ENCODE measurements at regions not wholly inside any gene's neighbourhood (a gene's known extent, or its start where the extent isn't known, plus 50 kb on each side); places are given as distances from the start of the nearest gene placed in this dataset.

DNA sequence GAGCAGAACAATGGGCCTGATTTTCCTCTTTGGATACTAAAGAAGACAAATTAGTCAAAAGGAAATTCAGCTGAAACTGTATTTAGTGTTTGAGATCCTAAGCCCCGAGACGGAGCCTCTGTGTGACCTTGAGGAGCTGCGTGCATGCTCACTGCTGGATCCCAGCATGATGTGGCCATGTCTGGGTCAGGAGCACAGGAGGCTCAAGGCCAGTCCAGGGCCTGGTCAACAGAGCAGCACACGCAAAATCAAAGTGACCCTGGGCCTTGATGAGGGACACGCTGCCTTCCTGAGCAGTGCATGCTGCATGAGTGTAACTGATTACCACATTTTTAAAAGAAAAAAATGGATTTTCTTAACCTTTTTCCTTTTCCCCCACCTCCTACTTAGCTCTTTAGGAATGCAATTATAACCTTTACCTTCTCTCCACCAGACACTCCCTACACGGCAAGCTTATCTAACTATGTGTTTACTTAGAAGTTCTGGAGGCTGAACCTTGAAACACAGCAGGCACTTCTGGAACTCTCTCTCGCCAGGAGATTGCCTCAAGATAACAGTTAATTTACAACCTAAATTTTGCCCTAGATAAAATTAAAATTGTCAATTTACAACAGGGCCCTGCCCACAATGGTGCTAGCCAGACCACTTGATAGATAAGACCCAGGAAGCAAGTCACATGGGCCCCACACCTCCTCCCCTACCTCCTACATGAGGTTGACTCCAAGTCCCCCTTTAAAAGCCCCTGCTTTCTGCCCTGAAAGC lies 144.6 kb downstream of the LRIG2 start:
- peaks cover 33% of the 10 kb centered on the region for H3K4me1 ChIP-seq (ENCODE audit: insufficient read depth, low read length)
- no peaks in the 10 kb centered on the region for H3K79me2 ChIP-seq (ENCODE audit: insufficient read depth, low read length)
- no TSS peak for BruUV-seq (replicated peaks)
- intact Hi-C loops (cut with micrococcal nuclease; ENCODE audit: unreplicated experiment): loop anchor here (5.0 to 10.0 kb wide), 2 partner anchors 70 to 237 kb away; no protein-coding TSS in a partner anchor
- no peak overlapping the region for H2AFZ ChIP-seq (ENCODE audit: low read length)
- CTCF ChIA-PET (ENCODE audit: low intra/inter-chr PET ratio, low total read pairs): no interaction called here
- H3K27me3 ChIP-seq (ENCODE audit: control insufficient read depth in 1 of 2, insufficient read depth in 2 of 2, low read length in 2 of 2): no peaks in the 10 kb centered on the region; a peak in 1 of 5 replicates
- H3K9me3 ChIP-seq (ENCODE audit: low read length): no peaks in the 10 kb centered on the region
- H3K4me3 ChIP-seq (replicated peaks in 1 of 3; ENCODE audit: insufficient read depth in 1 of 3, low read depth in 2 of 3, low read length in 3 of 3): peak overlapping the region in 1 of 3 experiments; percentile 27; a peak in 1 of 6 replicates
- FAIRE-seq: peak; percentile 54
- no peak overlapping the region for H3K27ac ChIP-seq (ENCODE audit: extremely low read length, insufficient read depth, low read length)
- no peaks in the 10 kb centered on the region for H3K36me3 ChIP-seq (replicated peaks in 1 of 2; ENCODE audit: control insufficient read depth in 1 of 2, insufficient read depth in 2 of 2, low read length in 2 of 2)
- no peaks in the 10 kb centered on the region for H4K20me1 ChIP-seq (ENCODE audit: insufficient read depth, low read length)
- DNase-seq (ENCODE audit: low spot score): peak; percentile 35
- in situ Hi-C loops (cut with HindIII; ENCODE audit: extremely low pct_ligation_motif_present, low pct_unique_long_range_greater_than_20kb): no loop called here
- peak; percentile 93 for ATAC-seq
- peak overlapping the region; percentile 58 for H3K4me2 ChIP-seq (ENCODE audit: low read depth, low read length)
- no peak overlapping the region for H3K9ac ChIP-seq (ENCODE audit: insufficient read depth, low read depth, low read length)
- POLR2A ChIA-PET: interaction anchor here (0.9 kb wide), 1 partner anchor 172 kb away, joined by 3 read pairs; the partner anchor contains the start of gene MAGI3
- 0% methylated on average over 7 of the region's 7 CpGs for WGBS (ENCODE audit: low lambda C conversion rate)
- TF ChIP-seq ERF (CRISPR knock-in tag; IDR thresholded peaks at IDR 0.05) (peak; percentile 44; the same call in 1 of the 2 replicates), NONO (IDR thresholded peaks at IDR 0.05) (no peak), NONO (CRISPR knock-in tag; conservative IDR thresholded peaks at IDR 0.05) (no peak), HMG20A (CRISPR knock-in tag; IDR thresholded peaks at IDR 0.05; ENCODE audit: borderline replicate concordance) (peak; percentile 80), KDM2A (CRISPR knock-in tag; IDR thresholded peaks at IDR 0.05; ENCODE audit: borderline replicate concordance, low read depth) (peak; percentile 45; the same call in 1 of the 2 replicates), RXRA (CRISPR knock-in tag; IDR thresholded peaks at IDR 0.05) (0 out of 2 replicates have a peak, but pooled peaks have one; percentile 50), HNF4G (IDR thresholded peaks at IDR 0.05; ENCODE audit: borderline replicate concordance, low read depth, low read length) (0 out of 2 replicates have a peak, but pooled peaks have one; percentile 39), HNF4G (CRISPR knock-in tag; IDR thresholded peaks at IDR 0.05; ENCODE audit: borderline replicate concordance, low read depth) (no peak; the same call in 1 of the 2 replicates), HNRNPLL (IDR thresholded peaks at IDR 0.05; ENCODE audit: low read depth, low read length, poor library complexity, severe bottlenecking) (no peak), NFAT5 (CRISPR knock-in tag; IDR thresholded peaks at IDR 0.05) (no peak), TARDBP (CRISPR knock-in tag; IDR thresholded peaks at IDR 0.05) (peak; percentile 60; the same call in 1 of the 2 replicates), ZFP1 (CRISPR knock-in tag; IDR thresholded peaks at IDR 0.05) (no peak), ZNF232 (CRISPR knock-in tag; IDR thresholded peaks at IDR 0.05; ENCODE audit: borderline replicate concordance) (peak; percentile 55; the same call in 1 of the 2 replicates)
- TF ChIP-seq, protein P1, sequence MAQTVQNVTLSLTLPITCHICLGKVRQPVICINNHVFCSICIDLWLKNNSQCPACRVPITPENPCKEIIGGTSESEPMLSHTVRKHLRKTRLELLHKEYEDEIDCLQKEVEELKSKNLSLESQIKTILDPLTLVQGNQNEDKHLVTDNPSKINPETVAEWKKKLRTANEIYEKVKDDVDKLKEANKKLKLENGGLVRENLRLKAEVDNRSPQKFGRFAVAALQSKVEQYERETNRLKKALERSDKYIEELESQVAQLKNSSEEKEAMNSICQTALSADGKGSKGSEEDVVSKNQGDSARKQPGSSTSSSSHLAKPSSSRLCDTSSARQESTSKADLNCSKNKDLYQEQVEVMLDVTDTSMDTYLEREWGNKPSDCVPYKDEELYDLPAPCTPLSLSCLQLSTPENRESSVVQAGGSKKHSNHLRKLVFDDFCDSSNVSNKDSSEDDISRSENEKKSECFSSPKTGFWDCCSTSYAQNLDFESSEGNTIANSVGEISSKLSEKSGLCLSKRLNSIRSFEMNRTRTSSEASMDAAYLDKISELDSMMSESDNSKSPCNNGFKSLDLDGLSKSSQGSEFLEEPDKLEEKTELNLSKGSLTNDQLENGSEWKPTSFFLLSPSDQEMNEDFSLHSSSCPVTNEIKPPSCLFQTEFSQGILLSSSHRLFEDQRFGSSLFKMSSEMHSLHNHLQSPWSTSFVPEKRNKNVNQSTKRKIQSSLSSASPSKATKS (CRISPR knock-in tag; IDR thresholded peaks at IDR 0.05): no peak
- TF ChIP-seq, protein P2, sequence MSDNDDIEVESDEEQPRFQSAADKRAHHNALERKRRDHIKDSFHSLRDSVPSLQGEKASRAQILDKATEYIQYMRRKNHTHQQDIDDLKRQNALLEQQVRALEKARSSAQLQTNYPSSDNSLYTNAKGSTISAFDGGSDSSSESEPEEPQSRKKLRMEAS (IDR thresholded peaks at IDR 0.05): peak; percentile 52
